HFFc6 (cell line): ENCODE measurements at regions not wholly inside any gene's neighbourhood (a gene's known extent, or its start where the extent isn't known, plus 50 kb on each side); places are given as distances from the start of the nearest gene placed in this dataset.

ENCODE experiments used
- DNase-seq: peaks from one replicate; pipeline ENCODE4 v3.0.0-alpha.2; 2018
- H3K27ac Mint-ChIP-seq: 2 replicates; pipeline ENCODE4 v1.8.0; 2020; ENCODE audit warnings: mild to moderate bottlenecking, mixed read lengths
- H3K27me3 Mint-ChIP-seq: 2 replicates; pipeline ENCODE4 v1.8.0; 2021; ENCODE audit warnings: mild to moderate bottlenecking, moderate library complexity, mixed read lengths; ENCODE audit not compliant: insufficient read depth
- H3K36me3 Mint-ChIP-seq: 2 replicates; pipeline ENCODE4 v1.8.0; 2021; ENCODE audit warnings: low read depth, mixed read lengths
- H3K4me1 Mint-ChIP-seq: 2 replicates; pipeline ENCODE4 v1.8.0; 2020; ENCODE audit warnings: low read depth, mixed read lengths
- H3K4me3 Mint-ChIP-seq: 2 replicates; pipeline ENCODE4 v1.8.0; 2020; ENCODE audit warnings: mild to moderate bottlenecking, moderate library complexity, mixed read lengths
- H3K9me3 Mint-ChIP-seq: 2 replicates; pipeline ENCODE4 v1.8.0; 2020; ENCODE audit warnings: mild to moderate bottlenecking, mixed read lengths
- CTCF ChIP-seq: fragments of 200-600 bp; sonication (generic); IDR thresholded peaks from 2 replicates; pipeline ENCODE4 v1.5.0; 2021; ENCODE audit warnings: antibody characterized with exemption, mild to moderate bottlenecking

- no peak for DNase-seq
- Mint-ChIP-seq H3K9me3 (peaks cover 32% of the 10 kb centered on the region), H3K36me3 (peaks cover 4% of the 10 kb centered on the region; the same call in 1 of the 2 replicates), H3K27me3 (no peaks in the 10 kb centered on the region; the same call in 1 of the 2 replicates), H3K4me3 (no peak overlapping the region), H3K4me1 (no peaks in the 10 kb centered on the region), H3K27ac (no peak overlapping the region)
- TF ChIP-seq CTCF = no peak
These were observed 754.5 kb downstream of the SATB2 start for GRCh38 chr2:198703281-198703680.

- no peaks in the 10 kb centered on the region for H3K4me1 Mint-ChIP-seq
- no peaks in the 10 kb centered on the region; the same call in 1 of the 2 replicates for H3K27me3 Mint-ChIP-seq
- H3K9me3 Mint-ChIP-seq = peaks cover 37% of the 10 kb centered on the region
- H3K27ac Mint-ChIP-seq = no peak overlapping the region
- no peak for TF ChIP-seq CTCF
- peaks cover 4% of the 10 kb centered on the region; the same call in 1 of the 2 replicates for H3K36me3 Mint-ChIP-seq
- no peak overlapping the region for H3K4me3 Mint-ChIP-seq
- DNase-seq = no peak
These were observed 754.9 kb downstream of the SATB2 start for GRCh38 chr2:198702796-198703195.

GRCh38 chr2:198701481-198701880 lies 756.3 kb downstream of the SATB2 start:
- H3K4me3 Mint-ChIP-seq = no peak overlapping the region
- no peaks in the 10 kb centered on the region; the same call in 1 of the 2 replicates for H3K27me3 Mint-ChIP-seq
- peaks cover 4% of the 10 kb centered on the region; the same call in 1 of the 2 replicates for H3K36me3 Mint-ChIP-seq
- H3K27ac Mint-ChIP-seq = no peak overlapping the region
- DNase-seq = no peak
- H3K4me1 Mint-ChIP-seq = no peaks in the 10 kb centered on the region
- H3K9me3 Mint-ChIP-seq = peaks cover 47% of the 10 kb centered on the region
- no peak for TF ChIP-seq CTCF

GRCh38 chr2:198700319-198700718 lies 757.4 kb downstream of the SATB2 start:
- peaks cover 4% of the 10 kb centered on the region; the same call in 1 of the 2 replicates for H3K36me3 Mint-ChIP-seq
- no peak overlapping the region for H3K4me3 Mint-ChIP-seq
- H3K27me3 Mint-ChIP-seq = no peaks in the 10 kb centered on the region; the same call in 1 of the 2 replicates
- peaks cover 43% of the 10 kb centered on the region for H3K9me3 Mint-ChIP-seq
- H3K4me1 Mint-ChIP-seq = no peaks in the 10 kb centered on the region
- TF ChIP-seq CTCF = no peak
- no peak overlapping the region for H3K27ac Mint-ChIP-seq
- DNase-seq = no peak

- peaks cover 34% of the 10 kb centered on the region for H3K9me3 Mint-ChIP-seq
- no peaks in the 10 kb centered on the region; the same call in 1 of the 2 replicates for H3K27me3 Mint-ChIP-seq
These were observed 759.5 kb downstream of the SATB2 start for GRCh38 chr2:198698230-198698629.

More at GRCh38 chr2:198698230-198698629, 759.5 kb downstream of the SATB2 start:
- Mint-ChIP-seq H3K27ac (no peak overlapping the region), H3K4me3 (no peak overlapping the region), H3K36me3 (no peaks in the 10 kb centered on the region), H3K4me1 (no peaks in the 10 kb centered on the region)
- DNase-seq = no peak
- TF ChIP-seq CTCF = no peak
